SU-DHL-6 (cell line): ENCODE measurements at regions not wholly inside any gene's neighbourhood (a gene's known extent, or its start where the extent isn't known, plus 50 kb on each side); places are given as distances from the start of the nearest gene placed in this dataset.

ENCODE experiments used
- EZH2phosphoT487 ChIP-seq: fragments of 200-600 bp; sonication (generic), shearing (Covaris generic); conservative IDR thresholded peaks from 2 replicates; pipeline ENCODE4 v1.6.1; 2018; ENCODE audit warnings: mild to moderate bottlenecking, antibody characterized with exemption, low read length, moderate library complexity, mixed read lengths
- TF ChIP-seq, protein P1 (sequence below): fragments of 200-600 bp; sonication (generic); IDR thresholded peaks from one replicate; pipeline ENCODE4 v1.5.1; 2017; ENCODE audit warnings: antibody characterized with exemption, mild to moderate bottlenecking, low read length, moderate library complexity; ENCODE audit not compliant: insufficient read depth, poor library complexity, severe bottlenecking

- TF ChIP-seq, protein P1, sequence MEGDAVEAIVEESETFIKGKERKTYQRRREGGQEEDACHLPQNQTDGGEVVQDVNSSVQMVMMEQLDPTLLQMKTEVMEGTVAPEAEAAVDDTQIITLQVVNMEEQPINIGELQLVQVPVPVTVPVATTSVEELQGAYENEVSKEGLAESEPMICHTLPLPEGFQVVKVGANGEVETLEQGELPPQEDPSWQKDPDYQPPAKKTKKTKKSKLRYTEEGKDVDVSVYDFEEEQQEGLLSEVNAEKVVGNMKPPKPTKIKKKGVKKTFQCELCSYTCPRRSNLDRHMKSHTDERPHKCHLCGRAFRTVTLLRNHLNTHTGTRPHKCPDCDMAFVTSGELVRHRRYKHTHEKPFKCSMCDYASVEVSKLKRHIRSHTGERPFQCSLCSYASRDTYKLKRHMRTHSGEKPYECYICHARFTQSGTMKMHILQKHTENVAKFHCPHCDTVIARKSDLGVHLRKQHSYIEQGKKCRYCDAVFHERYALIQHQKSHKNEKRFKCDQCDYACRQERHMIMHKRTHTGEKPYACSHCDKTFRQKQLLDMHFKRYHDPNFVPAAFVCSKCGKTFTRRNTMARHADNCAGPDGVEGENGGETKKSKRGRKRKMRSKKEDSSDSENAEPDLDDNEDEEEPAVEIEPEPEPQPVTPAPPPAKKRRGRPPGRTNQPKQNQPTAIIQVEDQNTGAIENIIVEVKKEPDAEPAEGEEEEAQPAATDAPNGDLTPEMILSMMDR = no peak
- no peak for TF ChIP-seq EZH2phosphoT487
These were observed 87.4 kb upstream of the FOXQ1 start for GRCh38 chr6:1224514-1224913.
